K562 (cell line): ENCODE measurements at regions not wholly inside any gene's neighbourhood (a gene's known extent, or its start where the extent isn't known, plus 50 kb on each side); places are given as distances from the start of the nearest gene placed in this dataset.

Experiments
- ATAC-seq: fragments of 200-7000 bp; cut with Tn5 transposase; 3 replicates; pipeline ENCODE4 v1.9.1; 2020; ENCODE audit warnings: moderate library complexity
- BruUV-seq: library from RNA; stranded (reverse); fragments of 400-500 nt; replicated peaks from 2 replicates; lab custom pipeline; 2021; lab: Mats Ljungman, UMichigan
- CTCF ChIA-PET: fragments of 300-600 bp; formaldehyde crosslinking; extraction: SDS; loops from one replicate; lab custom pipeline; 2021; ENCODE audit warnings: low intra/inter-chr PET ratio; lab: Yijun Ruan, JAX
- POLR2A ChIA-PET: fragments of 300-600, 350-650 bp; sonication (Branson Sonifier 250); formaldehyde crosslinking; extraction: SDS; loops from one replicate; lab custom pipeline; 2021; ENCODE audit warnings: antibody characterized with exemption, inconsistent platforms; lab: Yijun Ruan, JAX
- DNase-seq, 4 experiments: peaks; one replicate each; pipeline versions ENCODE4 v3.0.0 to v3.0.0-alpha.2; 2011 to 2018; ENCODE audit warnings: low spot score in 3 of 4, mixed read lengths in 3 of 4; ENCODE audit errors: extremely low read depth in 1 of 4
- FAIRE-seq: peaks from 2 replicates; lab custom pipeline; 2011; peaks lifted over from hg19 to GRCh38; lab: Jason Lieb, UNC
- H2AFZ ChIP-seq: 2 replicates; pipeline ENCODE4 v1.6.0; 2011; ENCODE audit warnings: low read depth, low read length, control low read depth, inconsistent platforms
- H3K27ac ChIP-seq: fragments of 200-600 bp; 3 replicates; pipeline ENCODE4 v1.8.0; 2011; ENCODE audit warnings: low read depth, mild to moderate bottlenecking, control low read depth, inconsistent platforms, low read length, moderate library complexity, mixed read lengths; ENCODE audit errors: extremely low read depth
- H3K27me3 ChIP-seq, 2 experiments: fragments of 300-600 bp in 1 of 2; 2 replicates in 1 of 2; 3 replicates in 1 of 2; pipeline versions ENCODE4 v1.6.0 to v1.8.0; 2011; ENCODE audit warnings: inconsistent platforms in 2 of 2, low read length in 2 of 2, mild to moderate bottlenecking in 1 of 2, mixed read lengths in 1 of 2, moderate library complexity in 1 of 2; ENCODE audit not compliant: control insufficient read depth in 2 of 2, insufficient read depth in 2 of 2
- H3K36me3 ChIP-seq: fragments of 300-600 bp; 3 replicates; pipeline ENCODE4 v1.8.0; 2011; ENCODE audit warnings: mild to moderate bottlenecking, low read length, inconsistent platforms; ENCODE audit not compliant: control insufficient read depth, insufficient read depth
- H3K4me1 ChIP-seq, 2 experiments: fragments of 200-600 bp in 1 of 2; replicated peaks in 1 of 2; 2 replicates in 1 of 2; 3 replicates in 1 of 2; pipeline versions ENCODE4 v1.5.1 to v1.8.0; 2011; ENCODE audit warnings: inconsistent platforms in 2 of 2, low read length in 2 of 2, mild to moderate bottlenecking in 1 of 2, mixed read lengths in 1 of 2, moderate library complexity in 1 of 2; ENCODE audit not compliant: control insufficient read depth in 2 of 2, insufficient read depth in 2 of 2
- H3K4me2 ChIP-seq: 2 replicates; pipeline ENCODE4 v1.6.1; 2011; ENCODE audit warnings: low read length, control low read depth, inconsistent platforms, mixed read lengths; ENCODE audit not compliant: insufficient read depth
- H3K4me3 ChIP-seq: fragments of 200-600 bp; sonication (generic), shearing (Covaris generic); 2 replicates; pipeline ENCODE4 v1.5.1; 2016; ENCODE audit warnings: control low read depth, inconsistent platforms
- H3K79me2 ChIP-seq: fragments of 200-600 bp; 3 replicates; pipeline ENCODE4 v1.8.0; 2011; ENCODE audit warnings: low read length, inconsistent platforms; ENCODE audit not compliant: control insufficient read depth, insufficient read depth
- H3K9ac ChIP-seq, 2 experiments: 2 replicates each; pipeline versions ENCODE4 v1.6.0 to v1.6.1; 2011; ENCODE audit warnings: low read depth in 2 of 2, low read length in 2 of 2, control low read depth in 1 of 2, inconsistent platforms in 1 of 2, mild to moderate bottlenecking in 1 of 2, mixed read lengths in 1 of 2; ENCODE audit not compliant: insufficient read depth in 1 of 2
- H3K9me1 ChIP-seq: one replicate; pipeline ENCODE4 v1.6.0; 2011; ENCODE audit warnings: inconsistent platforms, mild to moderate bottlenecking, low read length, moderate library complexity; ENCODE audit not compliant: control insufficient read depth, insufficient read depth
- H3K9me3 ChIP-seq: replicated peaks from 2 replicates; pipeline ENCODE4 v1.5.1; 2011; ENCODE audit warnings: low read depth, low read length, inconsistent platforms; ENCODE audit not compliant: control insufficient read depth, insufficient read depth
- H4K20me1 ChIP-seq: replicated peaks from 2 replicates; pipeline ENCODE4 v1.6.1; 2011; ENCODE audit warnings: low read length, inconsistent platforms, mixed read lengths; ENCODE audit not compliant: control insufficient read depth, insufficient read depth
- ETS2 ChIP-seq: IDR thresholded peaks from 2 replicates; pipeline ENCODE4 v1.6.1; 2016; ENCODE audit warnings: borderline replicate concordance, missing genetic modification characterization, mild to moderate bottlenecking, moderate library complexity, missing compliant biosample characterization; ENCODE audit not compliant: poor library complexity, severe bottlenecking
- FOXJ3 ChIP-seq: sonication (generic); formaldehyde crosslinking; IDR thresholded peaks from 2 replicates; pipeline ENCODE4 v1.4.0; 2020; ENCODE audit warnings: mild to moderate bottlenecking, missing genetic modification reagents
- MGA ChIP-seq: fragments of 450-650 bp; IDR thresholded peaks from 2 replicates; pipeline ENCODE4 v1.6.1; 2016; ENCODE audit warnings: mild to moderate bottlenecking, moderate library complexity
- POLR2H ChIP-seq: IDR thresholded peaks from 2 replicates; pipeline ENCODE4 v1.6.1; 2016; ENCODE audit warnings: missing genetic modification characterization, low read depth, mild to moderate bottlenecking, control low read depth, missing compliant biosample characterization, moderate library complexity
- STAT5A ChIP-seq: IDR thresholded peaks from 2 replicates; pipeline ENCODE4 v1.6.1; 2012; ENCODE audit warnings: low read length, inconsistent platforms, borderline replicate concordance
- TCF3 ChIP-seq: sonication (generic); formaldehyde crosslinking; IDR thresholded peaks from 2 replicates; pipeline ENCODE4 v1.4.0; 2020; ENCODE audit warnings: mild to moderate bottlenecking, missing genetic modification reagents
- WGBS: fragments of 100-300 bp; shearing (Covaris generic); methylation state at CpG from one replicate; pipeline ENCODE4 v1.1.6; 2016; ENCODE audit warnings: low coverage, mixed read lengths; ENCODE audit not compliant: insufficient coverage; ENCODE audit errors: missing lambda C conversion rate; 5-methylcytosine and 5-hydroxymethylcytosine counted together
- in situ Hi-C: fragments of 300-500 bp; cut with MboI; formaldehyde crosslinking; loops from 4 replicates; pipeline ENCODE4 v1.15.0; 2018; ENCODE audit warnings: inconsistent platforms, mixed read lengths
- intact Hi-C: fragments of 100-400 bp; cut with micrococcal nuclease; formaldehyde crosslinking; loops from 2 replicates; pipeline ENCODE4 v1.14.2; 2022

DNA sequence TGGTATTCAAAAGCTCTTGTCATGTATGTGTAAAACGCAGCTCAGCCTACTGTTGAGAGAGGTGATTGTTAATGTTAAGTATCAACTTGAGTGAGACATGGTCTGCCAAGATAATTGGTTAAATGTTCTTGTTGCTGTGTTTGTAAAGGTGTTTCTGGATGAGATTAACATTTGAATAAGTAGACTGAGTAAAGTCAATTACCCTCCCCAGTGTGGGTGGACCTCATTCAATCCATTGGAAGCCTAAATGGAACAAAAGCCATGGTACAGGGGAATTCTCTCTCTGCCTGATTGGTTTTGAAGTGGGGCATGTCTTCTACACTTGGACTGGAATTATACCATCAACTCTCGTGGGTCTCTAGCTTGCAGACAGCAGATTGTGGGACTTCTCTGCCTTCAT lies 63.8 kb upstream of the RERGL start:
- Histone ChIP-seq H3K9ac (no peak overlapping the region), H3K79me2 (no peaks in the 10 kb centered on the region), H3K4me1 (no peaks in the 10 kb centered on the region), H3K4me2 (no peak overlapping the region), H3K27ac (no peak overlapping the region), H3K27me3 (no peaks in the 10 kb centered on the region), H3K4me3 (no peak overlapping the region), H3K9me1 (no peaks in the 10 kb centered on the region), H2AFZ (no peak overlapping the region), H4K20me1 (no peaks in the 10 kb centered on the region), H3K36me3 (no peaks in the 10 kb centered on the region), H3K9me3 (no peaks in the 10 kb centered on the region)
- intact Hi-C loops, result no loop called here
- in situ Hi-C loops, result no loop called here
- WGBS, result 0% methylated on average over 2 of the region's 2 CpGs
- POLR2A ChIA-PET, result interaction anchor here (0.5 kb wide), 1 partner anchor 13 kb away, joined by 3 read pairs; no protein-coding TSS in a partner anchor
- TF ChIP-seq POLR2H (no peak), MGA (no peak), ETS2 (tag) (no peak), TCF3 (no peak), FOXJ3 (CRISPR knock-in tag) (no peak), STAT5A (no peak)
- no peak for DNase-seq
- FAIRE-seq, result no peak
- ATAC-seq, result no peak
- CTCF ChIA-PET, result no interaction called here
- no TSS peak for BruUV-seq
